Middle frontal gyrus (tissue), 1 donor: ENCODE measurements at regions not wholly inside any gene's neighbourhood (a gene's known extent, or its start where the extent isn't known, plus 50 kb on each side); places are given as distances from the start of the nearest gene placed in this dataset.
"Not testable (repeated sequence)": the region's sequence is repeated elsewhere in the genome, so short reads cannot be mapped to it uniquely, and the experiment has no call there.

Experiments
- DNase-seq: peaks from one replicate; pipeline ENCODE4 v3.0.0-alpha.2; 2015; ENCODE audit warnings: low spot score; ENCODE audit errors: extremely low spot score

DNA sequence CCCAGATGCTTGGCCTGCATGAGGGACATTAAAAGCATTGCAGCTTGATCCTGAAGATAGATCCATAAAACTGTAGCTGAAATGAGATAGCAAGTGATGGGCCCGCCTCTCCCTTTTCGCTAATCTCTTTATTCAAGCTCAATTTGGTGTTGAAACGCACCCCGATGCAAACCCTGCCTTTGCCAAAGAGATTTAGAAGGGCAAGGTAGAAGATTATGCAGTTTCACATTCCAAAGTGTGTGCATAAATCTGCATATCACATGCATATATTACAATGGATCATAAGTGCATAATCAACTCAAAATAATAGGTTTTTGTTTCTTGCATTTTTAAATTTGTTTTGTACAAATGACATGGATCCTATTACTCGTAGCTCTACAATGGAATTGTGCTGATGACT is 80.1 kb upstream of the SHANK2 start:
- DNase-seq, result no peak

DNA sequence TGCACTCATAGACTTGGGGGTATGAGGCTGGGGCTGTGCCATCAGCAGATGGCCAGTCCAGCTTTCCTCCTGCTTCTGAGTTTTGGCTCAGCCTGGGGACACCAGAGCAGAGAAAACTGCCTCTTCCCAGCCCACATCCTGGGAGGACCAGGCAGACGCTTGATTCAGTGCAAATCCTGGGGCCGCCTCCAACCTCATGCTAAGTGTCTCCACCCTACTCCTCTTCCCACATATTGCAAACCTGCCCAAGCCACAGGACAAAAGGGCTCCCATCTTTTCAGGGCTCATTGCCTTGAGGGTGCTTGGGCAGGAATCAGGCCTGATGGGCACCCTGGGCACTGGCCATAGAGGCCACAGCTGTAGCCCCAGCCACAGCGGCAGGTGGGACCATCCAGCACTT is 79.7 kb upstream of the SHANK2 start:
- DNase-seq, result no peak

DNA sequence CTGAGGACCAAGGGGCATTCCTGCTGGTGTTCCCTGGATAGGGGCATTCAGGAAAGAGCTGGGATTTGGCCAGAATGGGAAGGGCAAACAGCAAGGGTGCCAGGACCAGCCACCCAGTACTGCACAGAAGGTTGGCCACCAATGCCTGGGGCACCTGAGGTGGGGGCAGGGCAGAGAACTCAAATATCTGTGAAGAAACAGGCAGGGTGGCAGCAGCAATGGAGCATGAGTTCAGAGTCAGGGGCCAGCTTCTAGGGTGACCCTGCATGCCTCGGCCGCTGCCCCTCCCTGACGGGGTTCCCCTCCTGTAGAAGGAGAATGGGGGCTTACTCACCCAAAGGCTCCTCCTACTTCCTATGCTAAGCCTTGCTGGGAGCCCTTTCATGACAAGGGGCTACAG is 79.3 kb upstream of the SHANK2 start:
- no peak for DNase-seq

DNA sequence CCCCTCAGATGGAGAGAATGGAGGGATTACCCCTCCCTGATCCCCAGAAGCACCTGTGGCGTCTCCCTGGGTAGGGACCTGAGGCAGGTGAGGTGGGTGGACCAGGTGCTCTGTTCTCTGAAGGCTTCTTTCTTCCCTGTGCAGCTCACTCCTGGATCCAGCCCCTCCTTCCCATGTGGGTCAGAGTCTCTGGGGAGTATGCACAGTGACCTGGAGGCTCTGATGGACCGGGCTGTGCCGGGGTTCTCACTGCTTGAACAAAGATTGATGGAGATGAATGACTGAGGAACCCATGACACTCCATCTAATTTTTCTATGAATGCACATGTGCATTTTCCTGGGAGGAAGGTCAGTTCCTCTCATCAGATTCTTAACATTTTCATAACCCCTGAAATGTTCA is 78.6 kb upstream of the SHANK2 start:
- no peak for DNase-seq

DNA sequence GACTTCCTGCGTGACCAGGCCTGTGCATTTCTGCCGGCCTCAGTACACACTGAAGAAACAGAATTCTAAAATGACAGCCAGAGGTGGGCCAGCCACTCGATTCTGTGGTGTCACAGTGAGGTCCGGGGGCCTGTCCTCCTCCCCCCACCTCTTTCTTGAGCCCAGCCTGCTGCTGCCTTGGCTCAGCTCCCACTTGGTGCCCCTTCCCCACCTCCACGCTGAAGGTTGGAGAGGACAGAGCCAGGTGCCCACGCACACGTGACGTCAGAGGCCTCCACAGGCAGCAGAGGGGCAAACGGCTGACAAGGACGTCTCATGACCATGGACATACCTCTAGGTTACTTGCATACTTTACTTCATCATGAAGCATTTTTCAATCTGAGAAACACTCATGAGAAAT is 78.0 kb upstream of the SHANK2 start:
- no peak for DNase-seq

DNA sequence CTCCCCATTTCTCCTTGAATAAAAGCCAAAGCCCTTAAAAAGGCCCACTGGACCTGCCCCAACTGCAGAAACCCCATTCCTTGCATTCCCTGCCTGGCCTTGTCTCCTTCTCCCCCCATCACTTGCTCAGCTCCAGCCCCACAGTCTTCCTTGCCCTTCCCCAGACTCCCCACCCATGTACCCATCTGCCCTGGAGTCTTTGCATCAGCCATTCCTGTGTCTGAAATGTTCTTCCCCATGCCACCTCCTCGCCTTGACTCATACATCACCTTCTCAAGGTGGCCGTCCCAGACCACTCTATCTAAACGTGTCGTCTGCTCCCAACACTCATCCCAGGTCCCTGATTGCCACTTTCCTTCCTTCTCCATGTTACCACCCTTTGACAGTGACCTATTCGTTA is 77.4 kb upstream of the SHANK2 start:
- no peak for DNase-seq

DNA sequence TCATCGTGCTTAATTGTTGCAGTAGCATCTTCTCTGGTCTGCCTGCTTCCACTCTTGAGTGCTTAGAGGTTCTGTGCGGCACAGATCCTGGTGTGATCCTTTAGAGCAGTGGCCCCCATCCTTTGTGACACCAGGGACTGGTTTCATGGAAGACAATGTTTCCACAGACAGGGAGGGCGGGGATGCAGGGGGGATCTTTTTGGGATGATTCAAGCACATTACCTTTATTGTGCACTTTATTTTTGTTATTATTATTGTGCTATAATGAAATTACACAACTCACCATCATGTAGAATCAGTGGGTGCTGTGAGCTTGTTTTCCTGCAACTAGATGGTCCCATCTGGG is 76.8 kb upstream of the SHANK2 start:
- DNase-seq, result no peak

DNA sequence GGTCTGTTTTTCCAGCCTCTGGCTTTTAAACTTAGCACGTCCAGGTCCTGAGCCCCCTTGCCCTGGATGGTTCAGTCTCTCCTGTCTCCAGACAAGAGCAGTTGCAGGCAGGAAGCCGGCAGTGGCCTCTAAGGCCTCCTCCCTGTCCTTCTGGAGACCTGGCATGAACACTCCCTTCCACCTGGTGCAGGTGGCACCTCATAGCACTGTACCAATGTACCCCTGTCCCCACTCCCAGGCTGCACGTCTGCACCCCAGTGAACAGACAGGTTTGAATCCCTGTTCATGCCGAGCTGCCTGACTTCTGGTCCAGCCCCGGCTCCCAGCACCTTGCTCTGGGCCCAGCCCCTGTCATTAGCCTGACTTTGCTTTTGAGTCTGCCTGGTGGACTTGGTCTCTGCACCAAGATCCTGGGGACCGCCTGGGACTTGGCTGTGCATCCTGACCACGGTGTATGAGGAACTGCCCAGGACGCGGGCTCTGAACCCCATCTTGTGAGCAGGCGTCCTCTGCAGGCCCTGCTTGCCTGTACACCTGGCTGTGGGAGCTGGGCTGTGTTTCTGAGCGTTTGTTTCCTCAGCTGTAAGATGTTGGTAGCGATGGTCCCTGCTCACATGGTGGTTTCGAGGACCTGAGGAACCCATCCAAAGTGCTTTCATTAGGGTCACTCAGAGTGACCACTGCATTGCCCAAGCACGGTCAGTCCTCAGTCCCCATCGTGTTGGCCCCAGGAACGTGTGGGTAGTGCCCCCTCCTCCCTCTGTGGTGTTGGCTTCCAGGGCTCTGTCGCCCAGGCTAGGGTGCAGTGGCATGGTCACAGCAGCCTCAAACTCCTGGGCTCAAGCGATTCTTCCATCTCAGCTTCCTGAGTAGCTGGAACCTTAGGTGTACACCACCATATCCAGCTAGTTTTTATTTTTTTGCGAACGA is 75.0 kb upstream of the SHANK2 start:
- no peak for DNase-seq

DNA sequence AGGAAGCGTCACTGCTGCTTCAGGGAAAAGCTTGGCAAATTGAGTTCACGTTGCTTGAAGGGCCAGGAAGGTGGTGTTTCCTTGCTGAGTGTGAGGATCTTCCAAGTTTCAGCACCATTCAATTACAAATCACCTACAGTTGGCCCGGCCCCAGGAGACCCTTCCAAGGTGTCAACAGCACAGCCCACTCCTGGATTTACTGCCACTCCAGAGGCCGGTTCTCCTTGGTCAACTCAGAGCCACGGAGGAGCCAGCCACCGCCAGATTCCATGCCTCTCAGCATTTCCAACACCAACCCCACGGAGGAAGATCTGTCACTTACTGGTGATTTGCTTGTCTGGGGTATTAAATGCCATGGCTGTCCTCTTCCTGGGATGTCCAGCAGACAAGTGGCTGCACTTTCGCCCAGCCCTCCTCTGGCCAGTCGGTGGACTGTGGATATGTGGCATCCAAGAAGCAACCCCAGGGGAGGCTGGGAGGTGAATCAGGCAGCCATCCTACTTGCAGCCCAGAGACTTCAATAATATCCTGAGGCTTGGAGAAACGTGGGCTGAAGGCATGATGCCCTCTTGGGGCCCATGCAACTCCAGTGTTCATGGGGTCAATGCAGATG is 74.1 kb upstream of the SHANK2 start:
- no peak for DNase-seq

DNA sequence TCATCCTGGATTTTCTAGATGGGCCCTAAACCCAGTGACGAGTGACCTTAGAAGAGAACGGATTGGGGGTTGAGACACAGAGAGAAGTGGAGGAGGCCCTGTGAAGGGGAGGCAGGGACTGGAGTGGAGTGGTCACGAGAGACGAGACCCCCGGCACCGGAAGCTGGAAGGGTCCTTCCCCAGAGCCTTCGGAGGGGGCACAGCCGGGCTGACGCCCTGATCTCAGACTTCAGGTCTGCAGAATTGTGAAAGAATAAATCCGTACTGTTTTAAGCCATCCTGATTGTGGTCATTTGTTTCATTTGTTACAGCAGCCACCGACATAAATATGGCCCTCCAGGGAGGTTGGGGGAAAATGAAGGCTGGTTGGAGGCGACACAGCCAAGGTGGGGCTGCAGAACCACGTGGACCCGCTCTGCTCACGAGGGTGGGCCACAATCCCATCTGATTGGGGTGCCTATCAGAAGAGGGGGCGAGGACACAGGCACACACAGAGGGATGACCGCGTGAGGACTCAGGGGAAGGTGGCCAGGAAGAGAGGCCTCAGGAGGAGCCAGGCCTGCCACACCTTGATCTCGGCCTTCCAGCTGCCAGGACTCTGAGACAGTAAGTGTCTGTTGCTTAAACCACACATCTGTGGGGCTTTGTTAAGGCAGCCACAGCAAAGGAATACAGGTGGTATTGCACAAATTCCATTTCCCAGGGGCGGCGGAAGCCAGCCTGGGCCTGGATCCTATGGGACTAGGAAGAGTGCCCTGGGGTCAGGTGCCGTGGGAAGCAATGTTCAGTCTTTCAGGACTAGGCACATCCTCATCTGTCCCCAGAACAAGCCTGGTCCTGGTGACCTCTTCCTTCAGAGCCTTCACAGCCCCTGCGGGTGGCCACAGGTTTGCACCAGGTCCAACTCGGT is 73.3 kb upstream of the SHANK2 start:
- DNase-seq, result no peak

DNA sequence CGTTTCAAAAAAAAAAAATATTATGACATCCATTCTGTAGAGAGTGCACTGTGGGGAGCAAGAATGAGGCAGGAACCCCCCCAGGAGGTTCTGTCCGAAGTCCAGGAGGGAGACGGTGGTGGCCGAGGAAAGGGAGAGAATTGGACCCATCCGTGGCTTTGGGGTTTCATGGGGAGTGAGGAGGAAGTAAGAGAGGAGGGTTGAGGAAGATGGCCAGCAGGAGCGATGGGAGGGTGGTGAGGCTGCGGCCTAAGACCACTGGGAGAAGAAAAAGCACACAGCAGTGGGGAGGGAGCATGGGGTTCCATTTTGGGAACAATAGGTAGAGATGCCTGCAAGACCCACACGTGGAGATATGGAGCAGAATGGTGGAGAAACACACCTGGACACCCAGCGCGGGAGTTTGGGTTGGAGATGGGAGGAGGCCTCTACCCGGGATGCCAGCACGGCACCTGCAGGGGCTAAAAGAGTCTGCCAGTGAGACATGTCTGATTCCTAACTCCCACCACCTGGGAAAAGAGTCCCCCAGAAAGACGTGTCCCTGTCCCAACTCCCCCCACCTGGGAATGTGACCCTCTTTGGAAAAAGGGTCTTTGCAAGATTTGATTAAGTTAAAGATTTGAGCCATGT is 72.5 kb upstream of the SHANK2 start:
- DNase-seq, result no peak

DNA sequence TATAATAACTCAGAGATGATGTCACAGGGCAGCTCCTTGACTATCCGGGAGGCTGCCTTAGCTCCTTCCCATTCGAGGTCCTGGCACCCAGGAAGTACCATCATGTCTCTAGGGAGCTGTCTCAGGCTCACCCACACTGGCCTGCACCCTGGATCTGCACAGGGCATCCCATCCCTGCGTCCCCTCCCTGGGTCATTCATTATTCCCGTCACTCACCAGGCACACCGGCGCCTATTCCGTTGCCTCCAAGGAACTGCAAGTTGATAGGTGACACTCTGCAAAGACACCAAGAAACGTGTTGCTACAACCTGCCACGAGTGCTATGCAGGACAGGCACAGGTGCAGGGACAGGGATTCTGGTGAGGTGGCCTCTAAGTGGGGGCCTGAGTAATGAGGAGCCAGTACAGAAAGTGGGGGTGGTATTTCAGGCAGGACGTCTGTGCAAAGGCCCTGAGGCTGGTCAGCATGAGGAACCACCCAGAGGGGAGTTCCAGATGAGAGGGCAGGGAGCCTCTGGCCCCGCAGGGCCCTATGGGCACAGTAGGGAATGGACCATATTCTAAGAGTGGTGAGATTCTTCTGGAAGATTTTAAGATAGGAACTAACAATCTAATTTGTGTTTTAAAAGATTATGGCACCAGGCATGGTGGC is 71.6 kb upstream of the SHANK2 start:
- no peak for DNase-seq

DNA sequence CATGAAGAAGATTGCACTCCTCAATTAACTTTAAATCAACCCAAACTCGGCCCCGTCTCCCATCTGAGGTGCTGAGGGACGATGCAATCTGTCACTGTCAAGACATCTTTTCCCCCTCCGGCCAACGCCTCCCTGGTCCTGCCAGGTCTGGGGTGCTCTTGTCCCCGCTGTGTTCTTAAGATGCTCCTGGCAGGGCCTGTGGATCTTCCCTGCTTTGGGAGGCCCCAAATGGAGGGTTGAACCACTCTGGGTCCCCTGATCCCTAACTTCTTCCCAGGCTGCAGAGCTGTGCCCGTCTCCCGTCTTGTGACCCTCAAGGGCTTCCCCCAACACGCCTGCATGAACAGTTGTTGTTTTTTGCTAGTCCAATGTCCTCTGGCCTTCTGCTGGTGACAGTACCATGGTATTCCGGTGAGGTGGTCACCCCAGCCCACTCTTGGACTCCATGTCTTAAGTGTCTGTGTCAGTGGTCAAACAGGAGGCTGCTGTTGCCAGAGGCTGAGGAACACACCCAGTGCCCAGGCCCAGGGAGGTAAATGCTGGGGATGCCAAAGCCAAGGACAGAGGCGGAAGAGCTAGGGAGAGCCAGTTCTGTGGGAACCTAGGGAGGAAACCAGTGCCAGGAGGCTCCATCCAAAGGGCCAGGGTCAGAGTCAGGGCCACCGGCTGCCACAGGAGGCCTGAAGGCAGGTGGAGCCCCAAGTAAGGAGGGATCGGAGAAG is 70.6 kb upstream of the SHANK2 start:
- DNase-seq, result no peak

DNA sequence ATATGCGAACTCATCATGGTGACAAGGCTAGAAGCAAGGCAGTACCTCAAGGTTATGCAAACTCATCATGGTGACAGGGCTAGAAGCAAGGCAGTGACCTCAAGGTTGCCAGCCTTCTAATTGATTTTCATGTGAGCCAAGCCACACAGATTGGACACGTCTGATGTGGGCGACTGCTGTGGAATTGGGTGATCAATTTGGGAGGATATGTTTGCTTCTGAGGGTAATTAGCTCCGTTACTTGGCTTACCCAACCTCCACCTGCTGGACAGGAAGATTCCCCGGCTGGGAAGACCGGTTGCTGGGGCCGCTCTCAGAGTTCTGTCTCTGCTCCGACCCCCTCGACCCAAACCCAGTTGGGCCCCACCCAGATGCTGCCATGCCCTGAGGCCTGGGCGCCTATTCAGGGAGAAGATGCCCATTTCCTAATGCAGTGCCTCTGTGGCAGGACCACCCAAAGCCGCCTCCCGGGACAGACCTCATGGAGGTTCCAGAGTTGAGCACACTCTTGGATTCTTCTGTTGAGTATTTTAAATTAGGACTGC is 69.9 kb upstream of the SHANK2 start:
- DNase-seq, result no peak

DNA sequence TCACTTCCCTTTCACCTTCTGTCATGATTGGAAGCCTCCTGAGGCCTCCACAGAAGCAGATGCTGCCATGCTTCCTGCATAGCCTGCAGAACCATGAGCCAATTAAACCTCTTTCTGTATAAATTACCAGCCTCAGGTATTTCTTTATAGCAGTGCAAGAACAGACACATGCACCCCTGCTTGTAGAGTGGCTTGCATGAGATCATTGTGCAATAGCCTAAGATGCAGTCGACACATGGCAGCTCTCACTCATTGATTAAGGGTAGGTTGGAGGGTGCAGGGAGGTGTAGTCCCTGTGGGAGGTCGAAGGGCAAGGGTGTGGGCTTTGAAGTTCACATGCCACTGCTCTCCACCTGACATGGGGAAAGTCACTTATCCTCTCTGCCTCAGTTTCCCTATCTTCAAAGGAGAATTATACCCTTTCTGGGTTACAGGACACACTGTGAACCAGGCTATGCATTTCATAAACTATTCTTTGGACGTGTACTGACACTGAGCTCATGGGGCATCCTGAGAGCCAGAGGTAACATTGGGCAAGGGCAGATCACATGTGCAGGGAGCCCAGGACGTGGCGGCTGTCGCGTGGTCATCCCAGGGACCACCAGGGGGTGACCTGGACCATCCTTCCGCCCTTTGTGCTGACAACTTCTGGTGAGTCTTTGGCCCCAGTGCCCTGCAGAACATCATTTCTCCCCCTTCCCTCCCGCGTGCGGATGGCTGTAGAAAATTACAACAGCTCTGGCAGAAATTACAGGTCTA is 69.2 kb upstream of the SHANK2 start:
- no peak for DNase-seq

DNA sequence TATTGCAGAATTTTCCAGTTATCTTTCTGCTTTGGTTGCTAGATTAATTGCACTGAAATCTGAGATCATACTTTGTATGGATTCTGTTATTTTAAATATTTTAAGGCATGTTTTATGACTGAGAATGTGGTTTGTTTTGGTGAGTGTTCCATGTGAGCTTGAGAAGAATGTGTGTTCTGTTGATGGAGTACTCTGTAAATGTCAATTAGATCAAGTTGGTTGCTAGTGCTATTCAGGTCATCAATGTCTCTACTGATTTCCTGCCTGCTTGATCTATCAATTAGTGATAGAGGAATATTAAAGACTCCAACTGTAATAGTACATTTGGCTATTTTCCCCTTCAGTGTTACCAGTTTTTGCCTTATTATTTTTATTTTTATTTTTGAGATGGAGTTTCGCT is 64.3 kb upstream of the SHANK2 start:
- no peak for DNase-seq

DNA sequence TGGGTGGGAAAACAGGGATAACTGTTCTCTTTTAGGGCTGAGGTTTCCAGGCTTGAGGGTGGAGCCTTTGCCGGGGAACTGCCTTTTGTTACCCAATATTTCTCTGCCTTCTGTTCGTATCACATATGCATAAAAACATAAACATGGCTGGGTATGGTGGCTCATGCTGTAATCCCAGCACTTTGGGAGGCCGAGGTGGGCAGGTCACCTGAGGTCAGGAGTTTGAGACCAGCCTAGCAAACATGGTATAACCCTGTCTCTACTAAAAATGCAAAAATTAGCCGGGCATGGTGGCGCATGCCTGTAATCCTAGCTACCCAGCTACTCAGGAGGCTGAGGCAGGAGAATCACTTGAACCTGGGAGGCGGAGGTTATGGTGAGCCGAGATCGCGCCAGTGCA is 60.2 kb upstream of the SHANK2 start:
- not testable (repeated sequence) for DNase-seq

DNA sequence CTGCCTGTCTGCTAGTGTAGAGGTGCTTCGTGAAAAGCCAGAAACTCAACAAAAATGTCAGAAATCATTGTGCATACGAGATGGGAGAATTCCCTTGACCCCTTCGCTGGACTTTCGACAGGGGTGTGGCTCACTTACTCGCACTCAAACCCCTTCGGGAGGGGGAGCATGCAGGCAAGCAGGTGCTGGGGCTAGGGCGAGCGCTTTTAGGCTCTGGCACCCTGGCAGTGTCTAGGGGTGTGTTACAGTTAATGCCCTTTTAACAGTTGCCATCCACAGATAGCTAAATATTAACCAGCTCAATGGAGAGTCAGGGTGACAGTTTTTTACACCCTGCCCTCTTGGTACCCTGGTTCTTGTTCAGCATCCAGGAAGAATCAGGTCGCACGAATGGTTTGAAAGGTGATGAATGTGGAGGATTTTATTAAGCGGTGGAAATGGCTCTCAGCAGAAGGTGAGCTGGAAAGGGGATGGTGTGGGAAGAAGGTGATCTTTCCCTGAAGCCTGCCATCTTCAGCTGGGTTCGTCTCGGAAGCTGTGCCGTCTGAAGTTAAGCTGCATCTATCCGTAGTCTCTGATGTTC is 59.6 kb upstream of the SHANK2 start:
- no peak for DNase-seq
